Glutamatergic neuron (in vitro differentiated cells): ENCODE measurements at regions not wholly inside any gene's neighbourhood (a gene's known extent, or its start where the extent isn't known, plus 50 kb on each side); places are given as distances from the start of the nearest gene placed in this dataset.

Experiments
- DNase-seq: peaks from one replicate; pipeline ENCODE4 v3.0.0; 2022
- H3K27ac Mint-ChIP-seq: one replicate; pipeline ENCODE4 v1.8.0; 2020; ENCODE audit warnings: mild to moderate bottlenecking, mixed read lengths, inconsistent platforms; ENCODE audit not compliant: unreplicated experiment
- H3K27me3 Mint-ChIP-seq: one replicate; pipeline ENCODE4 v1.8.0; 2020; ENCODE audit warnings: mild to moderate bottlenecking, moderate library complexity, mixed read lengths, inconsistent platforms; ENCODE audit not compliant: unreplicated experiment
- H3K36me3 Mint-ChIP-seq: one replicate; pipeline ENCODE4 v1.8.0; 2020; ENCODE audit warnings: mild to moderate bottlenecking, mixed read lengths, inconsistent platforms; ENCODE audit not compliant: unreplicated experiment
- H3K4me1 Mint-ChIP-seq: one replicate; pipeline ENCODE4 v1.8.0; 2020; ENCODE audit warnings: mild to moderate bottlenecking, low read depth, mixed read lengths, inconsistent platforms; ENCODE audit not compliant: unreplicated experiment
- H3K4me3 Mint-ChIP-seq: one replicate; pipeline ENCODE4 v1.8.0; 2020; ENCODE audit warnings: mild to moderate bottlenecking, mixed read lengths, inconsistent platforms; ENCODE audit not compliant: unreplicated experiment
- H3K9me3 Mint-ChIP-seq: one replicate; pipeline ENCODE4 v1.8.0; 2020; ENCODE audit warnings: mild to moderate bottlenecking, moderate library complexity, mixed read lengths, inconsistent platforms; ENCODE audit not compliant: unreplicated experiment
- TF ChIP-seq, protein P1 (sequence below): fragments of 200-600 bp; sonication (generic); IDR thresholded peaks from one replicate; pipeline ENCODE4 v1.5.0; 2021; ENCODE audit not compliant: partially characterized antibody, unreplicated experiment

DNA sequence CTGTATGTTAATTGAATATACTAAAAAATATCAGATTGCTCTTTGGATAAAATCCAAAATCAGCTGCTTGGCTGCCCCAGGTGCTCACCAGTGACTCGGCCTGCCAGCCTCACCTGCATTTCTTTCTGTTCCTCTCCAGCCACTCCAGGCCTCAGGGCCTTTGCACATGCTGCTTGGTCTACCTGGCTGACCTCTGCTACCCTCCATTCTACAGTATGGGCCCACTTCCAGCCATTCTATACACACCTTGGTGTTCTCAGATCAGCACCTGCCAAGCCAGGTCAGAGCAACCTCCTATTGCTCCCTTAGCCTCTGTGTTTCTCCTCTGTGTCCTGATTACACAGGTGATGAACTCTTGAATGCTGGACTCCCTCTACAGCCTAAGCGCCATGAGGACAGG is 106.6 kb upstream of the TWIST2 start:
- Mint-ChIP-seq H3K36me3 (peaks cover 7% of the 10 kb centered on the region), H3K27ac (no peak overlapping the region), H3K4me3 (no peak overlapping the region), H3K9me3 (peaks cover 1% of the 10 kb centered on the region), H3K27me3 (peaks cover 11% of the 10 kb centered on the region), H3K4me1 (no peaks in the 10 kb centered on the region)
- TF ChIP-seq, protein P1, sequence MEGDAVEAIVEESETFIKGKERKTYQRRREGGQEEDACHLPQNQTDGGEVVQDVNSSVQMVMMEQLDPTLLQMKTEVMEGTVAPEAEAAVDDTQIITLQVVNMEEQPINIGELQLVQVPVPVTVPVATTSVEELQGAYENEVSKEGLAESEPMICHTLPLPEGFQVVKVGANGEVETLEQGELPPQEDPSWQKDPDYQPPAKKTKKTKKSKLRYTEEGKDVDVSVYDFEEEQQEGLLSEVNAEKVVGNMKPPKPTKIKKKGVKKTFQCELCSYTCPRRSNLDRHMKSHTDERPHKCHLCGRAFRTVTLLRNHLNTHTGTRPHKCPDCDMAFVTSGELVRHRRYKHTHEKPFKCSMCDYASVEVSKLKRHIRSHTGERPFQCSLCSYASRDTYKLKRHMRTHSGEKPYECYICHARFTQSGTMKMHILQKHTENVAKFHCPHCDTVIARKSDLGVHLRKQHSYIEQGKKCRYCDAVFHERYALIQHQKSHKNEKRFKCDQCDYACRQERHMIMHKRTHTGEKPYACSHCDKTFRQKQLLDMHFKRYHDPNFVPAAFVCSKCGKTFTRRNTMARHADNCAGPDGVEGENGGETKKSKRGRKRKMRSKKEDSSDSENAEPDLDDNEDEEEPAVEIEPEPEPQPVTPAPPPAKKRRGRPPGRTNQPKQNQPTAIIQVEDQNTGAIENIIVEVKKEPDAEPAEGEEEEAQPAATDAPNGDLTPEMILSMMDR = no peak
- no peak for DNase-seq

DNA sequence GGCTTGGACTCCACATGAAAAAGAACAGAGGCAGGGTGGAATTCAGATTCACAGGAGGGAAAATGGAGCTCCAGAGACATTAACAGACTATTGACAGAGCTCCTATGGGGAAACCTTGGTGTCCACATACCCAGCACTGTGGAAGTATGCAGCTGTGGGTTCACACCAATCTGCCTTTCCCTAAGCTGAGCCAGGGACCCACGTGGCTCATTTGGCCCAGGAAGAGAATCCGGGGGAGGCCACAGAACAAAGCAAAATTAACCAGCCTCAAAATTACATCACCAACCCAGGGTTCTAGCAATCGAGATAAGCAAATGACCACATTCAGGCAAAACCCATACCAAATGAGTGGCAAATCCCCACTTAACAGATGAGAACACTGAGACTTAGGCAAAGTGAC is 105.8 kb upstream of the TWIST2 start:
- Mint-ChIP-seq H3K4me3 (no peak overlapping the region), H3K36me3 (peaks cover 7% of the 10 kb centered on the region), H3K4me1 (no peaks in the 10 kb centered on the region), H3K27ac (no peak overlapping the region), H3K9me3 (peaks cover 3% of the 10 kb centered on the region), H3K27me3 (peaks cover 13% of the 10 kb centered on the region)
- DNase-seq = no peak
- TF ChIP-seq, protein P1 = no peak

- Mint-ChIP-seq H3K27ac (no peak overlapping the region), H3K36me3 (peaks cover 7% of the 10 kb centered on the region), H3K9me3 (peaks cover 3% of the 10 kb centered on the region), H3K4me3 (no peak overlapping the region), H3K27me3 (peaks cover 12% of the 10 kb centered on the region), H3K4me1 (no peaks in the 10 kb centered on the region)
- no peak for DNase-seq
- TF ChIP-seq, protein P1 = no peak
Observed at GRCh38 chr2:238742664-238743063, 105.2 kb upstream of the TWIST2 start.

- Mint-ChIP-seq H3K27me3 (peaks cover 11% of the 10 kb centered on the region), H3K4me1 (no peaks in the 10 kb centered on the region), H3K36me3 (peaks cover 7% of the 10 kb centered on the region), H3K4me3 (no peak overlapping the region), H3K27ac (no peak overlapping the region), H3K9me3 (peaks cover 3% of the 10 kb centered on the region)
- TF ChIP-seq, protein P1 = no peak
- DNase-seq = no peak
Observed at GRCh38 chr2:238743243-238744065, 104.4 kb upstream of the TWIST2 start.

DNA sequence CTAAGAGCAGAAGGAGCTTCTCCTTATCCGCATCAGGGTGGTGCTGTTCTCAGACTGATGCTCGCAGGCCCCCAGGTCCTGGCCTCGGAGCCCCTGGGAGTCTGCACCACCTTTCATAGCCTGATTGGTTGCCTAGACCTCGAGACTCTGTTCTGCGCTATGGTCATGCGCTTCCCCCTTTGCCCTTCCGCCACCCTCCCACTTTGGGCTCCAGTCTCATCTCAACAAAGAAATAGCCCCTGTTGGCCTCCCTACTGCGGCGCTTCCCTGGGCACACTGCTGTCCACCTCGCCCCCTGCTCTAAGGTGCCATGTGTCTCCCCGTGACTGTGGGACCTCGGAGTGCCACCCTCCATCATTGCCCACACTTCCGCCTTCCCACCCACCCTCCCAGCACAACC is 102.9 kb upstream of the TWIST2 start:
- peaks cover 3% of the 10 kb centered on the region for H3K9me3 Mint-ChIP-seq
- TF ChIP-seq, protein P1 = no peak
- peaks cover 13% of the 10 kb centered on the region for H3K36me3 Mint-ChIP-seq
- H3K4me3 Mint-ChIP-seq = no peak overlapping the region
- peaks cover 11% of the 10 kb centered on the region for H3K27me3 Mint-ChIP-seq
- DNase-seq = no peak
- no peak overlapping the region for H3K27ac Mint-ChIP-seq
- H3K4me1 Mint-ChIP-seq = no peaks in the 10 kb centered on the region
